ENCODE measurements at regions not wholly inside any gene's neighbourhood (a gene's known extent, or its start where the extent isn't known, plus 50 kb on each side); places are given as distances from the start of the nearest gene placed in this dataset.

DNA sequence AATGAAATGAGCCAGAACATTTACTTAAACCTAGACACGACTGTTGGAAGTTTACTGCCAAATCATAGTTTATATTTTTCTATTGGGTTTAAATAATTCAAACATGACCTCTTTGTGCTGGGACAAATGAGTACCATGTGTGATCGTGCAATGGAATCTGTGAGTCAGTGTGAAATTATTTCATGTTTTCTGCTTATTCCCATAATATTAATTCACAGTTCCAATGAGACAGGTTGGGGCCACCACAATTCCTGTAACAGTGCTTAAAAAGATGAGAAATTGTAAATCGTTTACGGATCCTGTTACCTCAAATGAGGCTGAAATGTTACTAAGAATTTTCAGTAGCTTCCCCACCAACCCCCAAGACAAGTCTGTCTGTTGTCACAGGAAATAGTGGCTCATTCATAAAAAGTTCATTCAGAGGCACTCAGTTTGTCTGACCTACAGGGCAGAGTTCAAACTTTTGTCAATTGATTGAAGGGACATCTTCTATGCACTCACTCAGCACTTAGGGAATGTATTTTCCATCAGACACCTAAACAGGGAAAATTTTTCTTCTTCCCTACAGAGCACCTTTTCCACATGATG is 563.9 kb upstream of the ADAMTS16 start:
- H3K27ac ChIP-seq (ENCODE audit: insufficient read length, low read depth, low read length), result no peak overlapping the region
- no peak for DNase-seq
- no peak overlapping the region for H3K18ac ChIP-seq (ENCODE audit: insufficient read length, low read depth, low read length)
- no peak overlapping the region for H2BK5ac ChIP-seq (ENCODE audit: insufficient read length, low read length)
- TF ChIP-seq, protein P1, sequence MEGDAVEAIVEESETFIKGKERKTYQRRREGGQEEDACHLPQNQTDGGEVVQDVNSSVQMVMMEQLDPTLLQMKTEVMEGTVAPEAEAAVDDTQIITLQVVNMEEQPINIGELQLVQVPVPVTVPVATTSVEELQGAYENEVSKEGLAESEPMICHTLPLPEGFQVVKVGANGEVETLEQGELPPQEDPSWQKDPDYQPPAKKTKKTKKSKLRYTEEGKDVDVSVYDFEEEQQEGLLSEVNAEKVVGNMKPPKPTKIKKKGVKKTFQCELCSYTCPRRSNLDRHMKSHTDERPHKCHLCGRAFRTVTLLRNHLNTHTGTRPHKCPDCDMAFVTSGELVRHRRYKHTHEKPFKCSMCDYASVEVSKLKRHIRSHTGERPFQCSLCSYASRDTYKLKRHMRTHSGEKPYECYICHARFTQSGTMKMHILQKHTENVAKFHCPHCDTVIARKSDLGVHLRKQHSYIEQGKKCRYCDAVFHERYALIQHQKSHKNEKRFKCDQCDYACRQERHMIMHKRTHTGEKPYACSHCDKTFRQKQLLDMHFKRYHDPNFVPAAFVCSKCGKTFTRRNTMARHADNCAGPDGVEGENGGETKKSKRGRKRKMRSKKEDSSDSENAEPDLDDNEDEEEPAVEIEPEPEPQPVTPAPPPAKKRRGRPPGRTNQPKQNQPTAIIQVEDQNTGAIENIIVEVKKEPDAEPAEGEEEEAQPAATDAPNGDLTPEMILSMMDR (conservative IDR thresholded peaks at IDR 0.05), result no peak
- H4K91ac ChIP-seq (ENCODE audit: insufficient read length, low read depth, low read length), result no peak overlapping the region
- no peaks in the 10 kb centered on the region for H3K79me1 ChIP-seq (ENCODE audit: insufficient read depth, low read depth, low read length, poor library complexity, severe bottlenecking)
- no peak overlapping the region for H3K4ac ChIP-seq (ENCODE audit: low read depth, low read length)
- no peak overlapping the region for H2AK5ac ChIP-seq (ENCODE audit: insufficient read length, low read length)
- no peak overlapping the region for H3K56ac ChIP-seq (ENCODE audit: insufficient read length, low read depth, low read length)
- H3K27me3 ChIP-seq (ENCODE audit: insufficient read depth, low read length), result no peaks in the 10 kb centered on the region
- H3K9ac ChIP-seq (ENCODE audit: extremely low read depth, insufficient read length, low read length), result no peak overlapping the region
- no peak overlapping the region for H4K8ac ChIP-seq (replicated peaks; ENCODE audit: insufficient read length, low read depth, low read length)
- no peaks in the 10 kb centered on the region for H3K9me3 ChIP-seq (ENCODE audit: control insufficient read depth, low read depth, low read length)
- H3K27me3 Mint-ChIP-seq (ENCODE audit: low read depth), result no peaks in the 10 kb centered on the region
- H3K4me2 ChIP-seq (ENCODE audit: insufficient read depth, insufficient read length, low read length), result no peak overlapping the region
- H3K27ac Mint-ChIP-seq, result no peak overlapping the region
- no peaks in the 10 kb centered on the region for H3K4me1 ChIP-seq (ENCODE audit: insufficient read depth, low read length)
- H3K79me2 ChIP-seq (ENCODE audit: insufficient read depth, low read length), result no peaks in the 10 kb centered on the region
- H2BK15ac ChIP-seq (ENCODE audit: low read depth, low read length), result no peak overlapping the region
- no peak overlapping the region for H3K4me3 Mint-ChIP-seq
- peaks cover 9 to 13% of the 10 kb centered on the region in 2 experiments for H3K4me1 Mint-ChIP-seq
- H2BK20ac ChIP-seq (ENCODE audit: low read depth, low read length, poor library complexity, severe bottlenecking), result no peak overlapping the region
- H3K9me3 Mint-ChIP-seq, result peaks cover 5 to 6% of the 10 kb centered on the region in 2 experiments; a peak in 4 of 5 replicates
- H2AFZ ChIP-seq (ENCODE audit: low read length), result no peak overlapping the region
- no peak overlapping the region for H3K23ac ChIP-seq (ENCODE audit: insufficient read length, low read depth, low read length)
- peaks cover 0 to 13% (median 0%) of the 10 kb centered on the region in 3 experiments; a peak in 4 of 7 replicates for H3K36me3 Mint-ChIP-seq (ENCODE audit: insufficient read depth in 1 of 3, low read depth in 3 of 3)
- no peak overlapping the region for H2BK12ac ChIP-seq (ENCODE audit: insufficient read length, low read depth, low read length)
- no peak overlapping the region for H2BK120ac ChIP-seq (ENCODE audit: low read depth, low read length, poor library complexity, severe bottlenecking)
- H3T11ph ChIP-seq (ENCODE audit: low read length), result no peak overlapping the region
- no peak overlapping the region for H3K14ac ChIP-seq (ENCODE audit: insufficient read depth, low read length)
- no peak overlapping the region for H4K5ac ChIP-seq (ENCODE audit: insufficient read length, low read depth, low read length)
- no CpG with 5 or more reads among the region's 4 CpGs for whole genome bisulfite sequencing (ENCODE audit: extremely low coverage, insufficient read length, low lambda C conversion rate)
- H4K20me1 ChIP-seq (ENCODE audit: control insufficient read depth, insufficient read depth, insufficient read length), result no peaks in the 10 kb centered on the region
- H3K23me2 ChIP-seq (ENCODE audit: insufficient read length, low read depth, low read length, poor library complexity, severe bottlenecking), result no peaks in the 10 kb centered on the region

Measured in H9 (cell line).